Adrenal gland (tissue), 9 donors: ENCODE measurements at regions not wholly inside any gene's neighbourhood (a gene's known extent, or its start where the extent isn't known, plus 50 kb on each side); places are given as distances from the start of the nearest gene placed in this dataset.
"Not testable (repeated sequence)": the region's sequence is repeated elsewhere in the genome, so short reads cannot be mapped to it uniquely, and the experiment has no call there.

ENCODE experiments used
- DNase-seq, 7 donors: peaks; one replicate each; pipeline ENCODE4 v3.0.0-alpha.2; 2019 to 2020
- H3K27ac ChIP-seq, 5 donors: fragments of 200-600 bp; sonication (generic) in 4 of 5; 1 replicate in 3 of 5; 2 replicates in 2 of 5; pipeline versions ENCODE4 v1.5.1 to v1.8.0; 2016 to 2020; ENCODE audit warnings: mild to moderate bottlenecking in 1 of 5
- H3K27me3 ChIP-seq: fragments of 200-600 bp; 2 replicates; pipeline ENCODE4 v1.8.0; 2021
- H3K36me3 ChIP-seq, 2 donors: fragments of 200-600 bp; replicated peaks in 1 of 2; 1 replicate in 1 of 2; 2 replicates in 1 of 2; pipeline versions ENCODE4 v1.5.1 to v1.8.0; 2018 to 2022
- H3K4me1 ChIP-seq, 2 donors: fragments of 200-600 bp; replicated peaks in 1 of 2; 1 replicate in 1 of 2; 2 replicates in 1 of 2; pipeline versions ENCODE4 v1.5.1 to v1.8.0; 2018 to 2021
- H3K4me3 ChIP-seq, 4 donors: fragments of 200-600 bp; sonication (generic) in 3 of 4; one replicate each; pipeline ENCODE4 v1.5.1; 2016 to 2018
- H3K9me3 ChIP-seq, 3 donors: fragments of 200-600 bp; sonication (generic) in 1 of 3; replicated peaks in 1 of 3; 1 replicate in 2 of 3; 2 replicates in 1 of 3; pipeline versions ENCODE4 v1.5.1 to v1.8.0; 2016 to 2021
- CTCF ChIP-seq, 6 experiments: fragments of 450-650 bp in 4 of 6; fragments of 200-600 bp in 2 of 6; sonication (generic) in 1 of 6; IDR thresholded peaks; 1 replicate in 5 of 6; 2 replicates in 1 of 6; pipeline versions ENCODE4 v1.5.1 to v1.8.0; 2016 to 2021; ENCODE audit warnings: antibody characterized with exemption in 6 of 6, mild to moderate bottlenecking in 2 of 6, moderate library complexity in 1 of 6
- POLR2A ChIP-seq, 2 donors: fragments of 450-650 bp; IDR thresholded peaks; one replicate each; pipeline ENCODE4 v1.6.1; 2017; ENCODE audit warnings: antibody characterized with exemption in 2 of 2, mild to moderate bottlenecking in 2 of 2, moderate library complexity in 1 of 2
- WGBS, 4 donors: extraction: QIAGEN DNeasy Blood & Tissue Kit in 2 of 4; methylation state at CpG; one replicate each; pipeline versions ENCODE4 v1.1.5 to v1.1.7; 2013 to 2017; 5-methylcytosine and 5-hydroxymethylcytosine counted together
- intact Hi-C, 2 donors: fragments of 100-400 bp; cut with DNase I; formaldehyde crosslinking; loops; one replicate each; pipeline versions ENCODE4 v1.14.1 to v1.15.0; 2022 to 2023
- donor health status: healthy with polysubstance abuse.
- donor health status: Bipolar disorder and iron deficiency.
- donor health status: DM: yes; HTN: yes; CAD: no.
- donor health status: DM: no; HTN: no; CAD: no.
- donor health status: DM: no; HTN: no; CAD: no.

- H3K4me1 ChIP-seq = no peaks in the 10 kb centered on the region
- no peak for DNase-seq
- intact Hi-C loops = no loop called here
- no peak overlapping the region for H3K4me3 ChIP-seq
- H3K27ac ChIP-seq = no peak overlapping the region
- H3K9me3 ChIP-seq = no peaks in the 10 kb centered on the region
- no peaks in the 10 kb centered on the region for H3K36me3 ChIP-seq
- 81 to 90% (median 85%) methylated on average over 5 of the region's 5 CpGs for WGBS, 4 donors
- TF ChIP-seq POLR2A (IDR thresholded peaks at IDR 0.05) = no peak
- no peaks in the 10 kb centered on the region for H3K27me3 ChIP-seq
Measured at GRCh38 chr4:123676071-123676889, 279.7 kb downstream of the SPRY1 start.

GRCh38 chr4:123676890-123677229 lies 280.3 kb downstream of the SPRY1 start:
- intact Hi-C loops = no loop called here
- no peaks in the 10 kb centered on the region for H3K4me1 ChIP-seq
- no peak overlapping the region for H3K27ac ChIP-seq
- no peaks in the 10 kb centered on the region for H3K9me3 ChIP-seq
- TF ChIP-seq CTCF (IDR thresholded peaks at IDR 0.05) = no peak
- no peak for TF ChIP-seq POLR2A (IDR thresholded peaks at IDR 0.05)
- no peak for DNase-seq
- no peak overlapping the region for H3K4me3 ChIP-seq
- H3K36me3 ChIP-seq = no peaks in the 10 kb centered on the region
- H3K27me3 ChIP-seq = no peaks in the 10 kb centered on the region
- 75 to 84% (median 81%) methylated on average over 7 of the region's 7 CpGs for WGBS, 4 donors

GRCh38 chr4:123682931-123683330 lies 286.3 kb downstream of the SPRY1 start:
- 86 to 91% (median 90%) methylated on average over 2 of the region's 2 CpGs for WGBS, 4 donors
- H3K4me3 ChIP-seq = no peak overlapping the region
- no peaks in the 10 kb centered on the region for H3K36me3 ChIP-seq
- DNase-seq = no peak
- H3K4me1 ChIP-seq = no peaks in the 10 kb centered on the region
- H3K9me3 ChIP-seq = no peaks in the 10 kb centered on the region
- no peak overlapping the region for H3K27ac ChIP-seq
- TF ChIP-seq CTCF (IDR thresholded peaks at IDR 0.05) (no peak), POLR2A (IDR thresholded peaks at IDR 0.05) (no peak)
- no peaks in the 10 kb centered on the region for H3K27me3 ChIP-seq
- intact Hi-C loops = no loop called here

- intact Hi-C loops, H3K9me3 ChIP-seq, H3K27ac ChIP-seq, H3K27me3 ChIP-seq, H3K36me3 ChIP-seq, H3K4me1 ChIP-seq, DNase-seq, H3K4me3 ChIP-seq: not testable (repeated sequence)
- 88 to 93% (median 91%) methylated on average over 25 to 26 of the region's 26 CpGs; no CpG with 5 or more reads in 1 of the 4 donors for WGBS, 4 donors
Measured at GRCh38 chr4:123684937-123685336, 288.3 kb downstream of the SPRY1 start.

- intact Hi-C loops, H3K27ac ChIP-seq, H3K9me3 ChIP-seq, H3K4me3 ChIP-seq, H3K27me3 ChIP-seq, DNase-seq, H3K36me3 ChIP-seq: not testable (repeated sequence)
- peaks cover 7 to 11% of the 10 kb centered on the region in 2 donors for H3K4me1 ChIP-seq
- 68 to 91% (median 86%) methylated on average over 2 of the region's 2 CpGs for WGBS, 4 donors
Measured at GRCh38 chr4:123695531-123695930, 298.9 kb downstream of the SPRY1 start.

- Histone ChIP-seq H3K4me3 (no peak overlapping the region), H3K4me1 (peaks cover 7 to 11% of the 10 kb centered on the region in 2 donors), H3K27me3 (no peaks in the 10 kb centered on the region), H3K9me3 (no peaks in the 10 kb centered on the region), H3K27ac (no peak overlapping the region), H3K36me3 (no peaks in the 10 kb centered on the region)
- TF ChIP-seq CTCF (IDR thresholded peaks at IDR 0.05) (no peak), POLR2A (IDR thresholded peaks at IDR 0.05) (no peak)
- intact Hi-C loops = no loop called here
- no peak for DNase-seq
- 69 to 75% (median 72%) methylated on average over 2 of the region's 2 CpGs for WGBS, 4 donors
Measured at GRCh38 chr4:123696687-123697086, 300.1 kb downstream of the SPRY1 start.
